GM20000 (cell line): ENCODE measurements at regions not wholly inside any gene's neighbourhood (a gene's known extent, or its start where the extent isn't known, plus 50 kb on each side); places are given as distances from the start of the nearest gene placed in this dataset.
"Not testable (repeated sequence)": the region's sequence is repeated elsewhere in the genome, so short reads cannot be mapped to it uniquely, and the experiment has no call there.

ENCODE experiments used
- DNase-seq: peaks from one replicate; pipeline ENCODE4 v3.0.0; 2012; ENCODE audit warnings: low spot score
- TF ChIP-seq, protein P1 (sequence below): IDR thresholded peaks from 2 replicates; pipeline ENCODE4 v1.5.1; 2012; ENCODE audit warnings: mild to moderate bottlenecking, control low read depth; ENCODE audit errors: extremely low read depth, missing control alignments

DNA sequence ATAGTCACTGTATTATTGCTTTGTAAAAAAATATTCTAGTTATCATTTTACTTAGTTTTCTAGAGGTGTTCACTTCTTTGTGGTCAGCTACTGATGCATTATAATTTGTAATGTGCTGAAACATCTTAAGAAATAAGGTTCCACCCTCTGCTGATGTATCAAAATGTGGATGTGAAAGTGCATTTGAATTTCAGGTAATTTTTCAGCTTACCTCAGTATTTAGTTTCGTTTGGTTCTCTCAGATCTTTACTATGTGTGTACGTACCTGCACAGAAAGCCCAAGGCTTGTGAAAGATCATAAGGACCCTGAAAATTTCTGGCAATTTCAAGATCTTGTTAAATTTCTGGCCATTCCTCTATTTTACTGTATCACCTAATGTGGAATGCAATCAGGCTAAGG, 542.3 kb upstream of the TPK1 start:
- TF ChIP-seq, protein P1, sequence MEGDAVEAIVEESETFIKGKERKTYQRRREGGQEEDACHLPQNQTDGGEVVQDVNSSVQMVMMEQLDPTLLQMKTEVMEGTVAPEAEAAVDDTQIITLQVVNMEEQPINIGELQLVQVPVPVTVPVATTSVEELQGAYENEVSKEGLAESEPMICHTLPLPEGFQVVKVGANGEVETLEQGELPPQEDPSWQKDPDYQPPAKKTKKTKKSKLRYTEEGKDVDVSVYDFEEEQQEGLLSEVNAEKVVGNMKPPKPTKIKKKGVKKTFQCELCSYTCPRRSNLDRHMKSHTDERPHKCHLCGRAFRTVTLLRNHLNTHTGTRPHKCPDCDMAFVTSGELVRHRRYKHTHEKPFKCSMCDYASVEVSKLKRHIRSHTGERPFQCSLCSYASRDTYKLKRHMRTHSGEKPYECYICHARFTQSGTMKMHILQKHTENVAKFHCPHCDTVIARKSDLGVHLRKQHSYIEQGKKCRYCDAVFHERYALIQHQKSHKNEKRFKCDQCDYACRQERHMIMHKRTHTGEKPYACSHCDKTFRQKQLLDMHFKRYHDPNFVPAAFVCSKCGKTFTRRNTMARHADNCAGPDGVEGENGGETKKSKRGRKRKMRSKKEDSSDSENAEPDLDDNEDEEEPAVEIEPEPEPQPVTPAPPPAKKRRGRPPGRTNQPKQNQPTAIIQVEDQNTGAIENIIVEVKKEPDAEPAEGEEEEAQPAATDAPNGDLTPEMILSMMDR, result no peak
- no peak for DNase-seq

DNA sequence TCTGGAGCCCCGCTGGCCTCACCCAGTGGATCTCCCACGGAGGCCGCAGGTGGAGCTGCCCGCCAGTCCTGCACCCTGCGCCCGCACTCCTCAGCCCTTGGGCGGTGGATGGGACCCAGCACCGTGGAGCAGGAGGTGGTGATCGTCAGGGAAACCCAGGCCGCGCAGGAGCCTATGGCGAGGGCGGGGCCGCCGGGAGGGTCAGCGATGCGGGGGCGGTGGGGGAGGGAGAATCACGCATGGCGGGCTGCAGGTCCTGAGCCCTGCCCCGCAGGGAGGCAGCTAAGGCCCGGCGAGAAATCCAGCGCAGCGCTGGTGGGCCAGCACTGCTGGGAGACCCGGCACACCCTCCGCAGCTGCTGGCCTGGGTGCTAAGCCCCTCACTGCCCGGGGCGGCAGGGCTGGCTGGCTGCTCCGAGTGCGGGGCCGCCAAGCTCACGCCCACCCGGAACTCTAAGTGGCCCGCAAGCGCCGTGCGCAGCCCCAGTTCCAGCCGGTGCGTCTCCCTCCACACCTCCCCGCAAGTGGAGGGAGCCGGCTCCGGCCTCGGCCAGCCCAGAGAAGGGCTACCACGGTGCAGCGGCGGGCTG, 524.8 kb upstream of the TPK1 start:
- TF ChIP-seq, protein P1, result no peak
- DNase-seq, result no peak

DNA sequence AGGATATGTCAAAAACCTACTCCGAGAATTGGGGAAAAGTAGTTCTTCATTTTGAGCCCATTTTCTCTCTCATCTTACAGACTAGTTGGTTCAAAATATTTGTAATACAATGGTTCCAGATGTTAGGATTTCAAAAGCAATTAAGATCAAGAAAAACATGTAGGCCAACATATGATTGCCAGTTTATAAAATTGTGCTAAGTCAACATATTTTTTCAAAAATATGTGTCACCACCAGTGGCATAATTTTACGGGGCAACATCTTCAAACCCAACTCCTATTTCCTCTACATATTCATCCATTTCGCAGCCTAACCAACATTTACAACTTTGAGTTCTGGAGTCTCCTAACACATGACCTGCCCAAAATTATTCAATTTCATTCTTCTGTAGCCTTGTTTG, 514.5 kb upstream of the TPK1 start:
- DNase-seq, result no peak
- TF ChIP-seq, protein P1, result no peak

DNA sequence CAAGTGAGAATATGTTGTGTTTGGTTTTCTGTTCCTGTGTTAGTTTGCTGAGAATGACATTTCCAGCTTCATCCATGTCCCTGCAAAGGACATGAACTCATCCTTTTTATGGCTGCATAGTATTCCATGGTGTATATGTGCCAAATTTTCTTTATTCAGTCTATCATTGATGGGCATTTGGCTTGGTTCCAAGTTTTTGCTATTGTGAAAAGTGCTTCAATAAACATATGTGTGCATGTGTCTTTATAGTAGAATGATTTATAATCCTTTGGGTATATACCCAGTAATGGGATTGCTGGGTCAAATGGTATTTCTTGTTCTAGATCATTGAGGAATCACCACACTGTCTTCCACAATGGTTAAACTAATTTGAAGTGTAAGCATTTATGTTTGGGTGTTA, 513.6 kb upstream of the TPK1 start:
- not testable (repeated sequence) for DNase-seq

DNA sequence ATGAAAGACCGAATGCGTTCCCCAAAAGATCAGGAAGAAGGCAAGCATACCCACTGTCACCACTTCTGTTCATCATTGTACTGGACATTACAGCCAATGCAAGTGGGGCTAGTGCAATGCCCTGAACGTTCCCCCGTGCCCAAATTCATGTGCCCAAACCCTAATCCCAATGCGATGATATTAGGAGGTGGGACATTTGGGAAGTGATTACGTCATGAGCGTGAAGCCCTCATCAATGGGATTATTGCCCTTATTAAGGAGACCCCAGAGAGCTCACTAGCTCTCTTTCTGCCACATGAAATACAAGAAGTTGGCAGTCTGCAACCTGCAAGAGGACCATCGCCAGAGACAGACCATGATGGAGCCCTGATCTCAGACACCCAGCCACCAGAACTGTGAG, 511.4 kb upstream of the TPK1 start:
- TF ChIP-seq, protein P1, result no peak
- DNase-seq, result no peak

DNA sequence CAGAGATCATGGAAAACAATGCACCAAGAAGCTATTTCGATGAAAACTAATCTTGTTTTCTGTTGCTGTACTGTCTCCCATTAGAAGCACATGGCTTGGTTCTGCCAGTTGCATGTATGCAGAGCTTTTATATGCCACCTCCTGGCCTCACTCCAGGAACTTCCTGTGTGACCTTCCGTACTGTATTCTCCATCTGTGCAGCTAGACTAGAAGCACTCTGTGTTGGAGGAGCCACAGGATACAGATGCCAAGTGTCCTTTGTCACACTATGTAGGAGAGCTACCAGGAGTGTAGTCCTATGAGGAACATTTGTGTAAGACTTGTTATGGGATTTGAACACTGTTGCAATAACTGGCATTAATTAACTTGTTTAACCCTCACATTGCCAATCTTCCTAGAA, 503.5 kb upstream of the TPK1 start:
- TF ChIP-seq, protein P1, result no peak
- no peak for DNase-seq

DNA sequence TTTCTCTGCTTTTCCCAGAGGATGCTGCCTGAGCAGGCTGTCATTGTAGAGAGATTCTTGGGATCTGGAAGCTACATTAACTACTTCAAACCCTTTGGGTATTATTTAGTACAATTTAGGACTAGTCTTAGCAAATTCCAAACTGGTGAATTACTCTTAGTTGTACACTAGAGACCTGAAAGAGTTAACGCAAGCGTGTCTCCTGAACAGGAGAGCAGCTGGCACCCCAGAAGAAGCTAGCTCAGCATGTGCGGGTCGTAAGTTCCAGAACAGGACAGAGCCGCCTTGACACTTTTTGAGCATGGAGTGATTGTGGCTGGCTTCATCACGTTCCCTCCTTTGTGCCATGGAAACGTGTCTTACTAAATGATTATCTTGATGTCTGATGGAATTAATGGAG, 495.7 kb upstream of the TPK1 start:
- TF ChIP-seq, protein P1, result no peak
- no peak for DNase-seq

DNA sequence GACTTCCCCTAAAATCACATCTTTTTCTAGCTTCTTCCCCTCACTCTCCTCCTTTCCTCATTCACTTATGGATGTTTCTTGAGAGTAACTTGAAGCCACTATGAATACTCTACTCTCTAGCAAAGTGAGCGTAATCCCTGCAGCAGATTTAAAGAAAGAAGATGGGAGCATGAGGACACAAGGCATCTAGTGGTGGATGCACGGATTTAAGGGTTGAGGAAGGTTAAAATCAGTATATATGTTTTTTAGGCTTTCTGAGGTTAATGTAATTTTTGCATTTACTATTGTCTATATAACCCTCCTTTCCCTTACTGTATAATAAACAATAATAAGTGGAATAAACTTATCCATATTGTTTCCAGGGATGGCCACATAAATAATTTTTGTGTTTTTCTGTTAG, 495.2 kb upstream of the TPK1 start:
- DNase-seq, result no peak
- TF ChIP-seq, protein P1, result no peak
